ENCODE measurements at regions not wholly inside any gene's neighbourhood (a gene's known extent, or its start where the extent isn't known, plus 50 kb on each side); places are given as distances from the start of the nearest gene placed in this dataset.

DNA sequence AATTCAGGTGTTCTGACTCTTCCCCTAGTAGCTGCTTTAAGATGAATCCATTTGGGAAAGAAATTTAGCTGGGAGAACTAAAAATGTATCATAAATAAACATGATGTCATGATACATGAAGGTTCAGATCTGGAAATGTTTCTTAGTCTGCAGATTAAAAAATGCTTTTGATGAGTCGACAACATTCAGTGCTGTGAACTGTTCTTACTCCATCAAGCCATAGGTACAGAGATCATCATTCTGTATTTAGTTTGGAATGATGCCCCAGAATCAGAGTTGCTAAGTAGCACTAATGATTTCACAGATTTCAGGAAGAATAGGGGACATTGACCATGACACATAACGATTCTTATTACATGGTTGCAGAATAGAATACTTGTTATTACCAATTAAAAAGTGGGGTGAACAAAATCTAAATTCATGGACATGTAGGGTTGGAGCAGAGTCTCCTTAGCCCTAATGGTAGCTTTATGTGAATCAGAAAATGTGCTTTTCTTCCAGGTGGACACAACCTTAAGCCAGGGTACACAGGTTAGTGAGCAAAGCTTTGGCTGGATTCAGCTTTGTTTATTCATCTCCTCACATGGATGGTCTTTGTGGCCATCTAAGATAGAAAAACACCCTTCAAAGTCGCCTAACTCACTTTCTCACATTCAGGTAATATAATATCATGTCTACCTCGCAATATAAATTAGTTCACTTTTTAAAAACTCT, 205.4 kb upstream of the SEL1L start:
- H2AFZ ChIP-seq (ENCODE audit: low read depth, low read length) = no peak overlapping the region
- no peaks in the 10 kb centered on the region for H3K79me2 ChIP-seq (replicated peaks; ENCODE audit: insufficient read depth, low read length)
- H3K4me2 ChIP-seq (ENCODE audit: low read length) = no peak overlapping the region
- no peaks in the 10 kb centered on the region for H4K20me1 ChIP-seq (ENCODE audit: insufficient read depth)
- H3K27me3 ChIP-seq (ENCODE audit: insufficient read depth, low read depth, low read length) = no peaks in the 10 kb centered on the region
- peaks cover 8% of the 10 kb centered on the region for H3F3A ChIP-seq (ENCODE audit: insufficient read depth, low read length, poor library complexity, severe bottlenecking)
- H3K9me3 ChIP-seq (ENCODE audit: low read length) = no peaks in the 10 kb centered on the region
- H3K9me2 ChIP-seq (ENCODE audit: insufficient read depth, low read length) = no peaks in the 10 kb centered on the region
- TF ChIP-seq POLR2AphosphoS5 (IDR thresholded peaks at IDR 0.05) (no peak), SMC3 (conservative IDR thresholded peaks at IDR 0.05; ENCODE audit: poor library complexity) (no peak), EP300 (conservative IDR thresholded peaks at IDR 0.05; ENCODE audit: poor library complexity, severe bottlenecking) (no peak), TAF1 (IDR thresholded peaks at IDR 0.05; ENCODE audit: low read depth) (no peak), RAD21 (conservative IDR thresholded peaks at IDR 0.05) (no peak), MXI1 (conservative IDR thresholded peaks at IDR 0.05; ENCODE audit: poor library complexity, severe bottlenecking) (no peak), EZH2 (IDR thresholded peaks at IDR 0.05; ENCODE audit: borderline replicate concordance, insufficient read depth, low read length, poor library complexity, severe bottlenecking) (no peak)
- TF ChIP-seq, protein P1, sequence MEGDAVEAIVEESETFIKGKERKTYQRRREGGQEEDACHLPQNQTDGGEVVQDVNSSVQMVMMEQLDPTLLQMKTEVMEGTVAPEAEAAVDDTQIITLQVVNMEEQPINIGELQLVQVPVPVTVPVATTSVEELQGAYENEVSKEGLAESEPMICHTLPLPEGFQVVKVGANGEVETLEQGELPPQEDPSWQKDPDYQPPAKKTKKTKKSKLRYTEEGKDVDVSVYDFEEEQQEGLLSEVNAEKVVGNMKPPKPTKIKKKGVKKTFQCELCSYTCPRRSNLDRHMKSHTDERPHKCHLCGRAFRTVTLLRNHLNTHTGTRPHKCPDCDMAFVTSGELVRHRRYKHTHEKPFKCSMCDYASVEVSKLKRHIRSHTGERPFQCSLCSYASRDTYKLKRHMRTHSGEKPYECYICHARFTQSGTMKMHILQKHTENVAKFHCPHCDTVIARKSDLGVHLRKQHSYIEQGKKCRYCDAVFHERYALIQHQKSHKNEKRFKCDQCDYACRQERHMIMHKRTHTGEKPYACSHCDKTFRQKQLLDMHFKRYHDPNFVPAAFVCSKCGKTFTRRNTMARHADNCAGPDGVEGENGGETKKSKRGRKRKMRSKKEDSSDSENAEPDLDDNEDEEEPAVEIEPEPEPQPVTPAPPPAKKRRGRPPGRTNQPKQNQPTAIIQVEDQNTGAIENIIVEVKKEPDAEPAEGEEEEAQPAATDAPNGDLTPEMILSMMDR (IDR thresholded peaks at IDR 0.05; ENCODE audit: poor library complexity, severe bottlenecking) = no peak
- TF ChIP-seq, protein P2, sequence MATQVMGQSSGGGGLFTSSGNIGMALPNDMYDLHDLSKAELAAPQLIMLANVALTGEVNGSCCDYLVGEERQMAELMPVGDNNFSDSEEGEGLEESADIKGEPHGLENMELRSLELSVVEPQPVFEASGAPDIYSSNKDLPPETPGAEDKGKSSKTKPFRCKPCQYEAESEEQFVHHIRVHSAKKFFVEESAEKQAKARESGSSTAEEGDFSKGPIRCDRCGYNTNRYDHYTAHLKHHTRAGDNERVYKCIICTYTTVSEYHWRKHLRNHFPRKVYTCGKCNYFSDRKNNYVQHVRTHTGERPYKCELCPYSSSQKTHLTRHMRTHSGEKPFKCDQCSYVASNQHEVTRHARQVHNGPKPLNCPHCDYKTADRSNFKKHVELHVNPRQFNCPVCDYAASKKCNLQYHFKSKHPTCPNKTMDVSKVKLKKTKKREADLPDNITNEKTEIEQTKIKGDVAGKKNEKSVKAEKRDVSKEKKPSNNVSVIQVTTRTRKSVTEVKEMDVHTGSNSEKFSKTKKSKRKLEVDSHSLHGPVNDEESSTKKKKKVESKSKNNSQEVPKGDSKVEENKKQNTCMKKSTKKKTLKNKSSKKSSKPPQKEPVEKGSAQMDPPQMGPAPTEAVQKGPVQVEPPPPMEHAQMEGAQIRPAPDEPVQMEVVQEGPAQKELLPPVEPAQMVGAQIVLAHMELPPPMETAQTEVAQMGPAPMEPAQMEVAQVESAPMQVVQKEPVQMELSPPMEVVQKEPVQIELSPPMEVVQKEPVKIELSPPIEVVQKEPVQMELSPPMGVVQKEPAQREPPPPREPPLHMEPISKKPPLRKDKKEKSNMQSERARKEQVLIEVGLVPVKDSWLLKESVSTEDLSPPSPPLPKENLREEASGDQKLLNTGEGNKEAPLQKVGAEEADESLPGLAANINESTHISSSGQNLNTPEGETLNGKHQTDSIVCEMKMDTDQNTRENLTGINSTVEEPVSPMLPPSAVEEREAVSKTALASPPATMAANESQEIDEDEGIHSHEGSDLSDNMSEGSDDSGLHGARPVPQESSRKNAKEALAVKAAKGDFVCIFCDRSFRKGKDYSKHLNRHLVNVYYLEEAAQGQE (IDR thresholded peaks at IDR 0.05; ENCODE audit: borderline replicate concordance) = no peak
- H3K36me3 ChIP-seq (ENCODE audit: insufficient read depth, low read length) = no peaks in the 10 kb centered on the region
- no peak overlapping the region for H3K27ac ChIP-seq (ENCODE audit: low read length)
- H3K9ac ChIP-seq (ENCODE audit: low read length) = no peak overlapping the region
- H3K4me3 ChIP-seq (ENCODE audit: low read length) = no peak overlapping the region

DNA sequence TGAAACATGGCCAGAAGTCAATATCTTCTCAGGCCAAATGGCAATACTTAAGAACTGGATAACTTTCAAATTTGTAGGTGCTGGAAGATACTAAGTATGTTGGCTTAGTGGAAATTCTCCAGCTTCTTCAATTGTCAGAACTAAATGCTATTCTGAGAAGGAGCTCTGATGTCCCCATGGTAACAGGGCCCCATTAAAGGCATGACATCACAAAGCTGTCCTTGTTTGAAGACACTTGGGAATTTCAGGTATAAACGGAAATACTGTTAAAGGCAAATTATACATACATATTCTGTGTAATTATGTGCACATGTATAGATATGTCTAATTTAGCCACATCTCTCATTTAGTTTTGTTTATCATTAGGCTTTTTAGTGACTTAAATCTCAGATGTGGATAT, 210.0 kb upstream of the SEL1L start:
- Histone ChIP-seq H3K36me3 (ENCODE audit: insufficient read depth, low read length) (no peaks in the 10 kb centered on the region), H3K27me3 (ENCODE audit: insufficient read depth, low read depth, low read length) (no peaks in the 10 kb centered on the region), H2AFZ (ENCODE audit: low read depth, low read length) (no peak overlapping the region), H3K4me2 (ENCODE audit: low read length) (no peak overlapping the region), H3F3A (ENCODE audit: insufficient read depth, low read length, poor library complexity, severe bottlenecking) (peaks cover 8% of the 10 kb centered on the region), H3K79me2 (replicated peaks; ENCODE audit: insufficient read depth, low read length) (no peaks in the 10 kb centered on the region), H3K4me3 (ENCODE audit: low read length) (peak overlapping the region; percentile 11), H3K9me2 (ENCODE audit: insufficient read depth, low read length) (no peaks in the 10 kb centered on the region), H3K27ac (ENCODE audit: low read length) (peak overlapping the region; percentile 91), H3K9me3 (ENCODE audit: low read length) (no peaks in the 10 kb centered on the region), H4K20me1 (ENCODE audit: insufficient read depth) (no peaks in the 10 kb centered on the region), H3K9ac (ENCODE audit: low read length) (peak overlapping the region; percentile 52)
- TF ChIP-seq, protein P2 (IDR thresholded peaks at IDR 0.05; ENCODE audit: borderline replicate concordance) = peak; percentile 42
- peak; percentile 90 for TF ChIP-seq EP300 (conservative IDR thresholded peaks at IDR 0.05; ENCODE audit: poor library complexity, severe bottlenecking)
- peak; percentile 50 for TF ChIP-seq POLR2AphosphoS5 (IDR thresholded peaks at IDR 0.05)
- no peak for TF ChIP-seq TAF1 (IDR thresholded peaks at IDR 0.05; ENCODE audit: low read depth)
- no peak for TF ChIP-seq RAD21 (conservative IDR thresholded peaks at IDR 0.05)
